OCI-LY3 (cell line): ENCODE measurements at regions not wholly inside any gene's neighbourhood (a gene's known extent, or its start where the extent isn't known, plus 50 kb on each side); places are given as distances from the start of the nearest gene placed in this dataset.

Experiments
- H2AFZ ChIP-seq: fragments of 200-600, 300-600 bp; shearing (Covaris generic); 2 replicates; pipeline ENCODE4 v1.6.0; 2014; ENCODE audit warnings: antibody characterized with exemption, low read depth, low read length
- H3K27ac ChIP-seq: fragments of 200-600, 300-600 bp; sonication (generic); 2 replicates; pipeline ENCODE4 v1.5.1; 2014; ENCODE audit warnings: mild to moderate bottlenecking, low read length, moderate library complexity, mixed read lengths
- H3K27me3 ChIP-seq: fragments of 200-600, 300-600 bp; sonication (generic); 2 replicates; pipeline ENCODE4 v1.6.1; 2014; ENCODE audit warnings: low read depth, low read length, mixed read lengths
- H3K36me3 ChIP-seq: fragments of 200-600, 300-600 bp; sonication (generic); replicated peaks from 2 replicates; pipeline ENCODE3; 2014; ENCODE audit warnings: low read depth, low read length, mixed read lengths
- H3K4me1 ChIP-seq: fragments of 300-600, 200-600 bp; sonication (generic); 2 replicates; pipeline ENCODE4 v1.6.1; 2014; ENCODE audit warnings: low read length, mixed read lengths
- H3K4me2 ChIP-seq: fragments of 200-600, 300-600 bp; sonication (generic); 2 replicates; pipeline ENCODE4 v1.6.1; 2014; ENCODE audit warnings: low read length, mixed read lengths
- H3K4me3 ChIP-seq: fragments of 300-600, 200-600 bp; sonication (generic); 2 replicates; pipeline ENCODE4 v1.5.1; 2014; ENCODE audit warnings: antibody characterized with exemption, mild to moderate bottlenecking, low read length, moderate library complexity
- H3K79me2 ChIP-seq: fragments of 300-600, 200-600 bp; shearing (Covaris generic); 2 replicates; pipeline ENCODE4 v1.6.1; 2014; ENCODE audit warnings: mild to moderate bottlenecking, low read length, mixed read lengths
- H3K9ac ChIP-seq: fragments of 300-600, 200-600 bp; shearing (Covaris generic); 2 replicates; pipeline ENCODE4 v1.6.0; 2014; ENCODE audit warnings: mild to moderate bottlenecking, low read length, moderate library complexity
- H3K9me3 ChIP-seq: fragments of 200-600, 300-600 bp; shearing (Covaris generic); 2 replicates; pipeline ENCODE4 v1.6.1; 2014; ENCODE audit warnings: low read length, mixed read lengths; ENCODE audit not compliant: insufficient read depth
- H4K20me1 ChIP-seq: fragments of 200-600, 300-600 bp; sonication (generic); 2 replicates; pipeline ENCODE4 v1.6.1; 2016; ENCODE audit warnings: low read length, mixed read lengths; ENCODE audit not compliant: insufficient read depth
- EZH2phosphoT487 ChIP-seq: fragments of 200-600 bp; shearing (Covaris generic); IDR thresholded peaks from 2 replicates; pipeline ENCODE4 v1.6.1; 2018; ENCODE audit warnings: antibody characterized with exemption, mixed run types, low read depth
- TF ChIP-seq, protein P1 (sequence below): fragments of 200-600, 300-600 bp; sonication (generic); IDR thresholded peaks from 2 replicates; pipeline ENCODE4 v1.5.1; 2014; ENCODE audit warnings: antibody characterized with exemption, low read length, low read depth

DNA sequence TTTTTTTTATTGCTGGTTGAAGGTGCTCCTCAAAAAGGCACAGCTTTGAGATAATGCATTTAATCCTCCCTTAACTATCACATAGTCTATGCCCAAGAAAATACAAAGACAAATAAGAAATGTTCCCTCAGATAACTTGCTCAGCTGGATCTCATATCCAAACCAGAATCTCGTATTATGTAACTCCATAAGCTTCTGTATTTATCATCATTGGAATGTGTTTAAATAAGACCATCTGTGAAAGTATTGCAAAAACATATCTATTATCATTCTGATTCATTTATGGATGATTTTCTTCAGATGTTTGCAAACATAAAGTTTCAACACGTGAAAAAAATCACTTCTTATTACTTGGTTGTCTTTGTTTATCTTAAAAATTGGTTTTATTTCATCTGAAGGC lies 190.9 kb downstream of the IRS2 start:
- H3K9ac ChIP-seq: no peak overlapping the region
- no peak overlapping the region for H2AFZ ChIP-seq
- TF ChIP-seq, protein P1, sequence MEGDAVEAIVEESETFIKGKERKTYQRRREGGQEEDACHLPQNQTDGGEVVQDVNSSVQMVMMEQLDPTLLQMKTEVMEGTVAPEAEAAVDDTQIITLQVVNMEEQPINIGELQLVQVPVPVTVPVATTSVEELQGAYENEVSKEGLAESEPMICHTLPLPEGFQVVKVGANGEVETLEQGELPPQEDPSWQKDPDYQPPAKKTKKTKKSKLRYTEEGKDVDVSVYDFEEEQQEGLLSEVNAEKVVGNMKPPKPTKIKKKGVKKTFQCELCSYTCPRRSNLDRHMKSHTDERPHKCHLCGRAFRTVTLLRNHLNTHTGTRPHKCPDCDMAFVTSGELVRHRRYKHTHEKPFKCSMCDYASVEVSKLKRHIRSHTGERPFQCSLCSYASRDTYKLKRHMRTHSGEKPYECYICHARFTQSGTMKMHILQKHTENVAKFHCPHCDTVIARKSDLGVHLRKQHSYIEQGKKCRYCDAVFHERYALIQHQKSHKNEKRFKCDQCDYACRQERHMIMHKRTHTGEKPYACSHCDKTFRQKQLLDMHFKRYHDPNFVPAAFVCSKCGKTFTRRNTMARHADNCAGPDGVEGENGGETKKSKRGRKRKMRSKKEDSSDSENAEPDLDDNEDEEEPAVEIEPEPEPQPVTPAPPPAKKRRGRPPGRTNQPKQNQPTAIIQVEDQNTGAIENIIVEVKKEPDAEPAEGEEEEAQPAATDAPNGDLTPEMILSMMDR: no peak
- TF ChIP-seq EZH2phosphoT487: no peak
- H3K36me3 ChIP-seq: no peaks in the 10 kb centered on the region
- no peaks in the 10 kb centered on the region for H3K9me3 ChIP-seq
- H3K79me2 ChIP-seq: no peaks in the 10 kb centered on the region
- no peak overlapping the region for H3K4me2 ChIP-seq
- H4K20me1 ChIP-seq: no peaks in the 10 kb centered on the region
- H3K27me3 ChIP-seq: no peaks in the 10 kb centered on the region
- no peak overlapping the region for H3K4me3 ChIP-seq
- no peaks in the 10 kb centered on the region for H3K4me1 ChIP-seq
- H3K27ac ChIP-seq: no peak overlapping the region

DNA sequence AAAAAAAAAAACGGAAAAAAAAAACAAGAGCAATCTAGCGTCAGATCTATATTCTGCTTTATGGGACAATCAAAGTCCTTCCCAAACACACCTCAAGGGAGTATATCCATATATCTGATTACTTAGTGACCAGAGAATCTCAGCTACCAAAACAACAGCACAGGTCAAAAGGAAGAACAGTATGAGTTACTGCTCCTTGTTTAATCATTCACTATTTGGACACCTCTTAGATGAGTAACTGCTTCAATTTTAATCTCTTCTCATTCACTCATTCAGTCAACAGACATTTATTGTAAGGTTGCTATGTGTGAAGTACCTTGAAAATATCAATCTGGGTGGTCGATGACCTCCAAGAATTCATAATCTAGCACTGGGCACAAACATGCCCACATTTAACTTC lies 193.2 kb downstream of the IRS2 start:
- no peak overlapping the region for H3K27ac ChIP-seq
- no peaks in the 10 kb centered on the region for H3K4me1 ChIP-seq
- no peaks in the 10 kb centered on the region for H3K36me3 ChIP-seq
- no peaks in the 10 kb centered on the region for H3K27me3 ChIP-seq
- H2AFZ ChIP-seq: no peak overlapping the region
- no peak overlapping the region for H3K4me3 ChIP-seq
- H3K4me2 ChIP-seq: no peak overlapping the region
- TF ChIP-seq, protein P1: no peak
- no peak for TF ChIP-seq EZH2phosphoT487
- H3K9ac ChIP-seq: no peak overlapping the region
- no peaks in the 10 kb centered on the region for H3K9me3 ChIP-seq
- H3K79me2 ChIP-seq: no peaks in the 10 kb centered on the region
- no peaks in the 10 kb centered on the region for H4K20me1 ChIP-seq

DNA sequence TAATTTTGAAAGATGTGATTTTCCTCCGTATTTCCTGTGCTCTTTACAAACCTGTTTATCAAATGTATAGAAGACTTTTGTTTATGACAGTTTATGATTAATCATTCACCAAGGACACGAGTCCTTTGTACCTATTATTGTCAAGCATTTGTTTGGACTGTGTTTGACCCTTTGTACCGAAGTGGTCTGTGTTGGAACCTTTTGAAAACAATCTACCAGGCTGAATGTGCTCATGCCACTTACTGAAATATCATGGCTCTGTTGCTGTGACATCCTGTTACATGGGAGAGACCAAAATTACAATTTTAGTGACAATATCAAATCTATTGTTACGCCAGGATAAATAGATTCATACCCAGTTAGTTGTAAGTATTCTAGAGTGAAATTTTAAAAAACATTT lies 193.6 kb downstream of the IRS2 start:
- H3K4me2 ChIP-seq: no peak overlapping the region
- no peaks in the 10 kb centered on the region for H4K20me1 ChIP-seq
- H3K27ac ChIP-seq: no peak overlapping the region
- no peaks in the 10 kb centered on the region for H3K9me3 ChIP-seq
- no peaks in the 10 kb centered on the region for H3K27me3 ChIP-seq
- no peak overlapping the region for H3K4me3 ChIP-seq
- TF ChIP-seq EZH2phosphoT487: no peak
- TF ChIP-seq, protein P1: no peak
- no peaks in the 10 kb centered on the region for H3K4me1 ChIP-seq
- H3K36me3 ChIP-seq: no peaks in the 10 kb centered on the region
- H3K79me2 ChIP-seq: no peaks in the 10 kb centered on the region
- no peak overlapping the region for H2AFZ ChIP-seq
- H3K9ac ChIP-seq: no peak overlapping the region

DNA sequence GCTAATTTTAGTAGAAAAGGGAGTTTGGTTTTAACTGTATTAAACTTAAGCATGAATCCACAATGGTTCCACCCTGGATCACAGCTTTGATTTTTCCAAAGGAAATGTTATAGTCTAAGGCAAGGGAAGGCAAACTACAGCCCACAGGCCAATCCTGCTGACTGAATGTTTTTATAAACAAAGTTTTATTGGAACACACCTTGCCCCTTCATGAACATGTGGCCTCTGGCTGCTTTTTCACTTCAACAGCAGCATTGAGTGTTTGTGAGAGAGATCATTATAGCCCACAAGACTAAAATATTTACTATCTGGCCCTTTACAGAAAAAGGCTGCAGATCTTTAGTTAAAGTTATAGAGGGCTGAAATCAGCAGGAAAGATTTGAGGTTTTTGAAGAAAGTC lies 198.7 kb downstream of the IRS2 start:
- no peak overlapping the region for H3K9ac ChIP-seq
- no peaks in the 10 kb centered on the region for H4K20me1 ChIP-seq
- no peak for TF ChIP-seq EZH2phosphoT487
- TF ChIP-seq, protein P1: no peak
- no peaks in the 10 kb centered on the region for H3K36me3 ChIP-seq
- no peaks in the 10 kb centered on the region for H3K79me2 ChIP-seq
- no peak overlapping the region for H2AFZ ChIP-seq
- H3K4me3 ChIP-seq: no peak overlapping the region
- H3K27ac ChIP-seq: no peak overlapping the region
- no peaks in the 10 kb centered on the region for H3K9me3 ChIP-seq
- no peak overlapping the region for H3K4me2 ChIP-seq
- no peaks in the 10 kb centered on the region for H3K4me1 ChIP-seq
- no peaks in the 10 kb centered on the region for H3K27me3 ChIP-seq
